AG10803 (cell line): ENCODE measurements at regions not wholly inside any gene's neighbourhood (a gene's known extent, or its start where the extent isn't known, plus 50 kb on each side); places are given as distances from the start of the nearest gene placed in this dataset.

Experiments used
- DNase-seq: peaks from one replicate; pipeline ENCODE4 v3.0.0; 2010; ENCODE audit warnings: low read depth
- H3K4me3 ChIP-seq: 2 replicates; pipeline ENCODE4 v1.5.1; 2011; ENCODE audit warnings: mild to moderate bottlenecking, low read length, control low read depth
- CTCF ChIP-seq: conservative IDR thresholded peaks from 2 replicates; pipeline ENCODE4 v1.5.1; 2011; ENCODE audit warnings: mild to moderate bottlenecking, low read length, control low read depth, inconsistent platforms

DNA sequence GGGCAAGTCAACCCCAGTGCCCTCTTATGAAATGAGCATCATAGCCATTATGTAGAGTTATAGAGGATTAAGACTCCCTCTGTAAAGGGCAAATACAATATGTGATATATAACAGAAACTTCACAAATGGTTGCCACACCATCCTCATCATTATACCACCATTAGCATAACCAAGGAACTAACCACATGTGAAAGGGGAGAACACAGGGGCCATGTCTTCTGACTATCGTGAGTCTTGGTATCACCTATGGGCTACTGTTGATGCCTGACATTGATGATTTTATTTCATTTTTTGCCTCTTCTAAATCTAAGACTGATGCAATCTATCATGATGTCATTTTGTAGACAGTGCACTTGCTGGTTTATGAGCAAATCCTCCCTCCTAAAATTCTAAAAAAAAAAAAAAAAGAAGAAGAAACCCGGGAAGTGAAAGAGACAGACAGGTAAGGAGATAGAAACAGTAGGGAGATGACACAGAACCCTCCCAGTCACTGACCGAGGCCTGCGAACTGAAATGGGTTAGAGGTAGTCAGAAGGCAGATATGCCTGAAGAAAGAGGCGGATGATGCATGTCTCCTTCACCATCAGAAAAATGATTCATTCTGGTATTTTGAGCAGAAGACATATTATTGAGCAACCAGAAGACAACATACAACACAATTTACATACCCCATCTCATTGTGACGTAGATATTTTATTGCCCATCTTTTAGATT lies 266.0 kb downstream of the DMAC1 start:
- no peak for TF ChIP-seq CTCF
- H3K4me3 ChIP-seq = no peak overlapping the region
- DNase-seq = no peak

GRCh38 chr9:7523426-7524043 lies 276.0 kb downstream of the DMAC1 start:
- DNase-seq = no peak
- no peak for TF ChIP-seq CTCF
- H3K4me3 ChIP-seq = no peak overlapping the region

- H3K4me3 ChIP-seq = no peak overlapping the region
- DNase-seq = no peak
- no peak for TF ChIP-seq CTCF
Observed at GRCh38 chr9:7520396-7520795, 279.2 kb downstream of the DMAC1 start.

GRCh38 chr9:7516376-7516775 lies 283.2 kb downstream of the DMAC1 start:
- no peak for DNase-seq
- no peak for TF ChIP-seq CTCF
- H3K4me3 ChIP-seq = no peak overlapping the region

DNA sequence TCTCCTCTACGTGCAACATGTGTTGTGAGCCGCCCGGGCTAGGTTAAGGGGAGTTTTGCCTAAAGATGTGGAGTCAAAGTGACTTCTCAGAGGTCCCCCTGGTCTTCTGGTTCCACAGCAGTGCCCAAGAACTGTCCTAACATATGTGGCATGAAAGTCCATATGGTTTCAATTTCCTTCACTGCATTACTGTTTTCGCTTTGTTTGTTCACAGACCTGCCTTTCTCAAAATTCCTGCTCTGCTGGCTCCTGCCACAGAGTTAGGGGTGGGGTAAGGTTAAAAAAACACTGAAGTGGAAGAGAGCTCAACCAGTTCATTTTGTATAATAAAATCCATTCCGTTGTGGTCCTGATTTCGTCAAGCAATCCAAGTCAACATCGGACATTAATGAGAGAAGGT lies 289.4 kb downstream of the DMAC1 start:
- H3K4me3 ChIP-seq = no peak overlapping the region
- no peak for TF ChIP-seq CTCF
- DNase-seq = no peak

GRCh38 chr9:7509576-7510145 lies 289.9 kb downstream of the DMAC1 start:
- H3K4me3 ChIP-seq = no peak overlapping the region
- no peak for DNase-seq
- no peak for TF ChIP-seq CTCF

DNA sequence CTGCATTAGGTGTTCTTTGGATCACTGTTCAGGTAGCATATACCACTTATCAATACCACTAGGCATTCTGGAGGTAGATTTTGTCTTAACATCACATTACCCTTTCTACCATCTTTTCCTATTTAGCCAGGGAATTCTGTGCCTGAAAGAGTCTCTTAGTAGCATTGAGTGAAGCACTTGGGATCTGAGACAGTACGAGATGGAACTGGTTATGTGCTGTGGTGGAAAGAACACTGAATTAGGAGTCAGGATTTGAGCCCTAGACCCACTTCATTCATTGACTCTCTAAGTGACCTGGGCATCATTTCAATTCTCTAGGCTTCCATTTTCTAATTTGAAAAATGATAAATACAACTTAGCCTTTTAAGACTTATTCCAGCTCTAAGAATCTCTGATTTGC lies 291.1 kb downstream of the DMAC1 start:
- no peak for TF ChIP-seq CTCF
- H3K4me3 ChIP-seq = no peak overlapping the region
- no peak for DNase-seq
